Middle frontal gyrus (tissue), 1 donor: ENCODE measurements at regions not wholly inside any gene's neighbourhood (a gene's known extent, or its start where the extent isn't known, plus 50 kb on each side); places are given as distances from the start of the nearest gene placed in this dataset.

Experiments used
- DNase-seq: peaks from one replicate; pipeline ENCODE4 v3.0.0-alpha.2; 2015; ENCODE audit warnings: low spot score; ENCODE audit errors: extremely low spot score

- no peak for DNase-seq
These were observed 88.5 kb upstream of the BCL9 start for GRCh38 chr1:147452809-147453208.

- no peak for DNase-seq
These were observed 78.3 kb upstream of the BCL9 start for GRCh38 chr1:147463022-147463421.

- no peak for DNase-seq
These were observed 74.8 kb upstream of the BCL9 start for GRCh38 chr1:147466543-147466942.

GRCh38 chr1:147470079-147470478, 71.2 kb upstream of the BCL9 start:
- no peak for DNase-seq

- DNase-seq = no peak
These were observed 68.8 kb upstream of the BCL9 start for GRCh38 chr1:147472489-147472888.

GRCh38 chr1:147472966-147473732, 68.2 kb upstream of the BCL9 start:
- DNase-seq = no peak

GRCh38 chr1:147473733-147474049, 67.6 kb upstream of the BCL9 start:
- DNase-seq = no peak

- DNase-seq = no peak
These were observed 65.8 kb upstream of the BCL9 start for GRCh38 chr1:147475488-147475887.

- DNase-seq = no peak
These were observed 62.8 kb upstream of the BCL9 start for GRCh38 chr1:147478521-147478920.

- no peak for DNase-seq
These were observed 61.3 kb upstream of the BCL9 start for GRCh38 chr1:147479864-147480564.

GRCh38 chr1:147480565-147480935, 60.8 kb upstream of the BCL9 start:
- DNase-seq = no peak

- no peak for DNase-seq
These were observed 54.2 kb upstream of the BCL9 start for GRCh38 chr1:147486876-147487656.

GRCh38 chr1:147491098-147491497, 50.2 kb upstream of the BCL9 start:
- no peak for DNase-seq
